Endothelial cell of umbilical vein (primary cell): ENCODE measurements at regions not wholly inside any gene's neighbourhood (a gene's known extent, or its start where the extent isn't known, plus 50 kb on each side); places are given as distances from the start of the nearest gene placed in this dataset.

Experiments
- MYC ChIP-seq: IDR thresholded peaks from one replicate; pipeline ENCODE4 v1.6.1; 2011; ENCODE audit warnings: mild to moderate bottlenecking, low read depth, low read length
- TF ChIP-seq, protein P1 (sequence below), 2 donors: IDR thresholded peaks; 1 replicate in 1 of 2; 2 replicates in 1 of 2; pipeline ENCODE4 v1.5.1; 2011; ENCODE audit warnings: low read length in 2 of 2, mild to moderate bottlenecking in 2 of 2, moderate library complexity in 2 of 2, control low read depth in 1 of 2, inconsistent platforms in 1 of 2, low read depth in 1 of 2; ENCODE audit not compliant: insufficient read depth in 1 of 2; ENCODE audit errors: extremely low read depth in 1 of 2
- TF ChIP-seq, protein P2 (sequence below): IDR thresholded peaks from 2 replicates; pipeline ENCODE4 v1.6.1; 2011; ENCODE audit not compliant: insufficient read depth, insufficient read length

DNA sequence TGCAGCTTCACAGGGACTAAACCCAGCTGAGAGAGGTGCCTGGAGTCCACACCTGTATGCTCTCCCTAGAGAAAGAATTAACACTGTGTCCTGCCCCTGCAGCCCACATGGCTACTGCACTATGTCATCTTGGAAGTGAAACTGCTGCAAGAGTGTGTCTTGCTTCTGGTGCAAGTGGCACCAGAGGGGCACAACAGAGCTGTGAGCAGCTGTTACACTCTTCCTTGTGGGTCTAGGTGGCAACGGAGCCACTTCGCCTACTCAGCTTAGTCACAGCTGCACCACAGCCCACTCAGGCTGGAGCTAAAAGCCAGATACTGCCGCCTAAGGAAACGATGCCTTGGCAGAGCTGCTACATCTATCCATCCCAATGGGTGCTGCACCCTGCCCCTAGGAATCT lies 391.4 kb downstream of the COL12A1 start:
- TF ChIP-seq, protein P1, sequence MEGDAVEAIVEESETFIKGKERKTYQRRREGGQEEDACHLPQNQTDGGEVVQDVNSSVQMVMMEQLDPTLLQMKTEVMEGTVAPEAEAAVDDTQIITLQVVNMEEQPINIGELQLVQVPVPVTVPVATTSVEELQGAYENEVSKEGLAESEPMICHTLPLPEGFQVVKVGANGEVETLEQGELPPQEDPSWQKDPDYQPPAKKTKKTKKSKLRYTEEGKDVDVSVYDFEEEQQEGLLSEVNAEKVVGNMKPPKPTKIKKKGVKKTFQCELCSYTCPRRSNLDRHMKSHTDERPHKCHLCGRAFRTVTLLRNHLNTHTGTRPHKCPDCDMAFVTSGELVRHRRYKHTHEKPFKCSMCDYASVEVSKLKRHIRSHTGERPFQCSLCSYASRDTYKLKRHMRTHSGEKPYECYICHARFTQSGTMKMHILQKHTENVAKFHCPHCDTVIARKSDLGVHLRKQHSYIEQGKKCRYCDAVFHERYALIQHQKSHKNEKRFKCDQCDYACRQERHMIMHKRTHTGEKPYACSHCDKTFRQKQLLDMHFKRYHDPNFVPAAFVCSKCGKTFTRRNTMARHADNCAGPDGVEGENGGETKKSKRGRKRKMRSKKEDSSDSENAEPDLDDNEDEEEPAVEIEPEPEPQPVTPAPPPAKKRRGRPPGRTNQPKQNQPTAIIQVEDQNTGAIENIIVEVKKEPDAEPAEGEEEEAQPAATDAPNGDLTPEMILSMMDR (IDR thresholded peaks at IDR 0.05; ENCODE audit: extremely low read depth in 1 of 2, insufficient read depth in 1 of 2, low read depth in 1 of 2, low read length in 2 of 2) = no peak
- no peak for TF ChIP-seq MYC
- TF ChIP-seq, protein P2, sequence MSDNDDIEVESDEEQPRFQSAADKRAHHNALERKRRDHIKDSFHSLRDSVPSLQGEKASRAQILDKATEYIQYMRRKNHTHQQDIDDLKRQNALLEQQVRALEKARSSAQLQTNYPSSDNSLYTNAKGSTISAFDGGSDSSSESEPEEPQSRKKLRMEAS = no peak
